Suprapubic skin (tissue), 3 donors: ENCODE measurements at regions not wholly inside any gene's neighbourhood (a gene's known extent, or its start where the extent isn't known, plus 50 kb on each side); places are given as distances from the start of the nearest gene placed in this dataset.

Experiments used
- EP300 ChIP-seq: sonication (generic); formaldehyde crosslinking; IDR thresholded peaks from one replicate; pipeline ENCODE4 v1.6.1; 2017; ENCODE audit warnings: antibody characterized with exemption
- POLR2A ChIP-seq, 2 donors: fragments of 450-650 bp; IDR thresholded peaks; one replicate each; pipeline ENCODE4 v1.6.1; 2017; ENCODE audit warnings: antibody characterized with exemption in 2 of 2, mild to moderate bottlenecking in 2 of 2, moderate library complexity in 2 of 2
- TF ChIP-seq, protein P1 (sequence below), 2 donors: fragments of 200-600 bp in 1 of 2; fragments of 450-650 bp in 1 of 2; sonication (generic) in 1 of 2; IDR thresholded peaks; one replicate each; pipeline ENCODE4 v1.5.1; 2016 to 2019; ENCODE audit warnings: antibody characterized with exemption in 2 of 2, mild to moderate bottlenecking in 1 of 2, moderate library complexity in 1 of 2

DNA sequence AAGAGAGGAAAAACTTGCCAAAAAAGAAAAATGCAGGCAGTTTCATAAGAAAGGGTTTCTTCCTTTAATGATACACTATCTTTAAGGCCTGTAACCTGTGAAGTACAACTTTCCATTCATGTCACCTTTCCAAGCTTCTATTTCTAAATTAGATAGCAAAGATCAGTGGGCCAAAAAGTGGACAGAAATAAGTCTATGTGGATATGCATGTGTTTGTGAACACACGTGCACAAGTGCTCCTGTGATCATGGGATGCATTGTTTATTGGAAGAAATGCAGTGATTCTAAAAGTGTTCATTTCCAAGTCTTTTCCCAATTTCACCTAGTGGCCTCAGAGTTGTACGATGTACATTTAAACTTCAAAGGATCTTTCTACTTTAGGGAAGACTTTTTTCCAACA lies 230.0 kb upstream of the BLID start:
- TF ChIP-seq, protein P1, sequence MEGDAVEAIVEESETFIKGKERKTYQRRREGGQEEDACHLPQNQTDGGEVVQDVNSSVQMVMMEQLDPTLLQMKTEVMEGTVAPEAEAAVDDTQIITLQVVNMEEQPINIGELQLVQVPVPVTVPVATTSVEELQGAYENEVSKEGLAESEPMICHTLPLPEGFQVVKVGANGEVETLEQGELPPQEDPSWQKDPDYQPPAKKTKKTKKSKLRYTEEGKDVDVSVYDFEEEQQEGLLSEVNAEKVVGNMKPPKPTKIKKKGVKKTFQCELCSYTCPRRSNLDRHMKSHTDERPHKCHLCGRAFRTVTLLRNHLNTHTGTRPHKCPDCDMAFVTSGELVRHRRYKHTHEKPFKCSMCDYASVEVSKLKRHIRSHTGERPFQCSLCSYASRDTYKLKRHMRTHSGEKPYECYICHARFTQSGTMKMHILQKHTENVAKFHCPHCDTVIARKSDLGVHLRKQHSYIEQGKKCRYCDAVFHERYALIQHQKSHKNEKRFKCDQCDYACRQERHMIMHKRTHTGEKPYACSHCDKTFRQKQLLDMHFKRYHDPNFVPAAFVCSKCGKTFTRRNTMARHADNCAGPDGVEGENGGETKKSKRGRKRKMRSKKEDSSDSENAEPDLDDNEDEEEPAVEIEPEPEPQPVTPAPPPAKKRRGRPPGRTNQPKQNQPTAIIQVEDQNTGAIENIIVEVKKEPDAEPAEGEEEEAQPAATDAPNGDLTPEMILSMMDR (IDR thresholded peaks at IDR 0.05) = no peak
- no peak for TF ChIP-seq POLR2A (IDR thresholded peaks at IDR 0.05)
- no peak for TF ChIP-seq EP300
